ENCODE measurements at regions not wholly inside any gene's neighbourhood (a gene's known extent, or its start where the extent isn't known, plus 50 kb on each side); places are given as distances from the start of the nearest gene placed in this dataset.

DNA sequence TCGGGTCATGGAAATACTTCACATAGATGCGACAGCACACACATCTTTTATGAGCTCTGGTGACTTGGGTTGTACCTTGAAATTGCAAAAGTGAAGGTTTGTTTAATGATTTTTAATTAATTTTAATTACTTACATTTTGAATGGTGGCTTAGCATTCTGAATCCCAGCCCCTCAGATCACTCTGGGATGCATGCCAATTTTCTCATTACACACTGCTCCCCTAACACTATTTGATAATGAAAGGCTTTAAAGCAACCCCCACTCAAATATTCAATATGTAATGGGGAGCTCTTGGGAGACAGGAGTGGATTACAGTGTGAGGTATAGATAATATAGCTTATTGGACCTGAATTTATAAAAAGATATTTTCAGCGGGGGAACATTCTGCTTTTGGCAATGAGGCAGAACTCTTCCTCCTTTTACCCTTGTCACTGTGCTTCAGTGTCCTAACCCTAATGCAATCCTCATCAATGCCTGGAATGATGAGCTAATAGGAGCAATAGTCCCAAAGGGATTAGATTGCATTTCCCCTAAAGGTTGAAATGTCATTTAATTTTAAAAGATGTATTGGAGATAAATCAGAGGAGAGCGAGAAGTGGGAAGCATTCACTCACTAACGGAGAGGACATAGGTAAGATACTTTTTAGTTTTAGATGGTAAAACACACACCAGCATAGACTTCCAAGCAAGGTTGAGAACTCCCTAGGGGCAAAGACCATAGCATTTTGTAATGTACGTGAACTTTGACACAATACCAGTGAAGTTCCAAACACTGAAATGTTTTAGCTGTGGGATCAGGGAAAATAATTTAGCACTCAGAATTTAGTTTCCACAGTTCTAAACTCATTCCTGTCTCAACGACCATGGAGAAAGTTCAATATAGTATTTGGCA, 384.1 kb upstream of the PLXNA2 start:
- TF ChIP-seq SIN3A (IDR thresholded peaks at IDR 0.05; ENCODE audit: borderline replicate concordance, insufficient read depth, low read length) (no peak), POLR2AphosphoS5 (IDR thresholded peaks at IDR 0.05; ENCODE audit: low read depth, low read length) (no peak), TAF1 (IDR thresholded peaks at IDR 0.05; ENCODE audit: borderline replicate concordance, insufficient read depth, low read length) (no peak)
- TF ChIP-seq, protein P1, sequence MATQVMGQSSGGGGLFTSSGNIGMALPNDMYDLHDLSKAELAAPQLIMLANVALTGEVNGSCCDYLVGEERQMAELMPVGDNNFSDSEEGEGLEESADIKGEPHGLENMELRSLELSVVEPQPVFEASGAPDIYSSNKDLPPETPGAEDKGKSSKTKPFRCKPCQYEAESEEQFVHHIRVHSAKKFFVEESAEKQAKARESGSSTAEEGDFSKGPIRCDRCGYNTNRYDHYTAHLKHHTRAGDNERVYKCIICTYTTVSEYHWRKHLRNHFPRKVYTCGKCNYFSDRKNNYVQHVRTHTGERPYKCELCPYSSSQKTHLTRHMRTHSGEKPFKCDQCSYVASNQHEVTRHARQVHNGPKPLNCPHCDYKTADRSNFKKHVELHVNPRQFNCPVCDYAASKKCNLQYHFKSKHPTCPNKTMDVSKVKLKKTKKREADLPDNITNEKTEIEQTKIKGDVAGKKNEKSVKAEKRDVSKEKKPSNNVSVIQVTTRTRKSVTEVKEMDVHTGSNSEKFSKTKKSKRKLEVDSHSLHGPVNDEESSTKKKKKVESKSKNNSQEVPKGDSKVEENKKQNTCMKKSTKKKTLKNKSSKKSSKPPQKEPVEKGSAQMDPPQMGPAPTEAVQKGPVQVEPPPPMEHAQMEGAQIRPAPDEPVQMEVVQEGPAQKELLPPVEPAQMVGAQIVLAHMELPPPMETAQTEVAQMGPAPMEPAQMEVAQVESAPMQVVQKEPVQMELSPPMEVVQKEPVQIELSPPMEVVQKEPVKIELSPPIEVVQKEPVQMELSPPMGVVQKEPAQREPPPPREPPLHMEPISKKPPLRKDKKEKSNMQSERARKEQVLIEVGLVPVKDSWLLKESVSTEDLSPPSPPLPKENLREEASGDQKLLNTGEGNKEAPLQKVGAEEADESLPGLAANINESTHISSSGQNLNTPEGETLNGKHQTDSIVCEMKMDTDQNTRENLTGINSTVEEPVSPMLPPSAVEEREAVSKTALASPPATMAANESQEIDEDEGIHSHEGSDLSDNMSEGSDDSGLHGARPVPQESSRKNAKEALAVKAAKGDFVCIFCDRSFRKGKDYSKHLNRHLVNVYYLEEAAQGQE (IDR thresholded peaks at IDR 0.05; ENCODE audit: insufficient read depth in 1 of 2, low read depth in 2 of 2, low read length in 2 of 2) = no peak

All from PFSK-1 (cell line).